Right renal cortex interstitium (tissue), 3 donors: ENCODE measurements at regions not wholly inside any gene's neighbourhood (a gene's known extent, or its start where the extent isn't known, plus 50 kb on each side); places are given as distances from the start of the nearest gene placed in this dataset.

ENCODE experiments used
- DNase-seq, 3 donors: peaks; one replicate each; pipeline ENCODE4 v3.0.0-alpha.2; 2013; ENCODE audit warnings: low read depth in 3 of 3, low spot score in 2 of 3

DNA sequence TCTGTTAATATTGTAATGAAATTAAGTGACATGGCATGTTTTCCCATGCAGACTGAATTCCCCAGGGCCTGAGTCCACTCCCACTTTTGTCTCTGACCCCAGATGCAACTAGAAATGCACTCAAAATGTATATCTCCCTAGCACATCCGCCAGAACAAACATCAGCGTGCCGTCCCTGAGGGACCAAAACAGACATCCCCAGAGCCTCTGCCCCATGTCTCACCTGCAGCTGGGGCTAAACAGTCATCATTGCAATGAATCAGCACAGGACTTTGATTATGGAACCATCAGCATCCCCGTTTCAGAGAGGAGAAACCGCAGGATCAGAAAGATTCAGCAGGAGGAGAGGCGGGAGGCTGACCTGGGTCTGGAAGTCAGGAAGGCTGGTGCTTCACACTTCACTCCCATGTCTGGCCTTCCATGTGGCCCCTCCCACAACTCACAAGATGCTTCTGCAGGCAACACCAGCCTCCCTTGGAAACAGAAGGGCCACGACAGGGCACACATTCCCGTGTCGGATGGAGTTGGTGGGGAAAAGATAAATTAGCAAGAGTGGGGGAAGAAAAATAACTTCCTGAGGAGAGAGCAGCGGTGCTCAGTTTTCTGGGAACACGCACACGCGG lies 130.6 kb upstream of the VSTM2B start:
- no peak for DNase-seq

DNA sequence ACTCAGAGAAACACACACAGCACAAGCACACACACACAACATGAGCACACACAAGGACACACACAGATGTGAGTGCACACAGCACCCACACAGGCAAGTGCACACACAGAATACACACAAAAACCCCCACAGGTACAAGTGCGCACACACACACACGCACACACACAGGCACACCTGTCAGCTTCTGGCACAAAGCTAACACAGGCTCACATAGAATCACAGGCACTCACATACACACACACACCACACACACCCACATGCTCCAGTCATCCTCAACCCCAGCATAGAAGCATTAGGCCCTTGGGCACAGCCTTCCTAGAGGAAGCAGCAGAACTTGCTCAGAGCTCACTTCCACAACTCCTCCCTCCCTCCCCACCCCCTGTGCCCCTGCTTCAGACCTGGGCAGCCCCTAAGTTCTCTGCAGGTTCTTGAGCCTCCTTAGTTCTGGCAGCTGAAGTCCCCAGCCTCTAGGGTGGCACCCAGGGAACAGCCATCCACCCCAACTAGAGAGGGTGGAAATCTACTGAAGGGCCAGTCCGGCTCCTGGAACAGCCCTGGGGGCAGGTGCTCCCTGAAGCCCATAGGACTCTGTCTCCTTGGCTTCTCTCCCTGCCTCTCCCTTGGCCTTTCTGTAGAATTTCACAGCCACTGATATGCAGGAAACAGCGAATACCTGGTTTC lies 129.9 kb upstream of the VSTM2B start:
- no peak for DNase-seq

DNA sequence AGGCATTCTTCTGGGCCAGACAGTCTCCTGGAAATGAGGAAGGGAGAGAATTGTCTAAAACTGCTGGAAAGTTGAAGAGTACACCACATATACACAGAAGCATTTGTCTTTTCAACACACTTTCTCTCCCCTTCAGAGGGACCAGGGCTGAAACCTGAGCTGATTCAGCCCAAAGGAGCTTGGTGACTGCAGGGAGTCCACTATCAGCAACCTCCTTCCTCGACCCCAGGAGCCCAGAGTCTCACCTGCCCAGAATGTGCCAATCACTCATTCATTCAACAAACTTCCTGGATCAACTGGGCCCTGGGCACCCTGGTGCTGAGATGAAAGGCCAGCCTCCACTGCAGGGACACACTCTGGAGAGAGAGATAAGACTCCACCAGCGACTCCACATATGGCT lies 128.9 kb upstream of the VSTM2B start:
- DNase-seq, result no peak

DNA sequence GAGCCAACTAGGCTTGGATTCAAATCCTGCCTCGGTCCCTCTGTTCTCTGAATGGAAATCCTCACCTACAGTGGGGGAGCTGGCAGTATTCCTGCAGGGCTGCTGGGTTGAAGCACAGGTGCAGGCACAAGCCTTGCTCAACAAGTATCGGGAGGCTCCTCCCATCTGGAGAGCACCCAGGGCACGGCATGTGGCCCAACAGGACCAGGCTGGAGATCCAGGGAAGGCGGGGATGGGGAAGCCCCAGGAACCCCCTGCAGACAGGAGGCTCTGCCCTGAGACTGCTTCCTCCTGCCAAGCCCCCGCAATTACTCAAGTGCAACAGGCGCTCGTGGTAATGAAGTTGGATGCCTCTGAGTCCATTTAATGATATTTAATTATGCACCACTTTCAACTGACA lies 128.0 kb upstream of the VSTM2B start:
- DNase-seq, result no peak

DNA sequence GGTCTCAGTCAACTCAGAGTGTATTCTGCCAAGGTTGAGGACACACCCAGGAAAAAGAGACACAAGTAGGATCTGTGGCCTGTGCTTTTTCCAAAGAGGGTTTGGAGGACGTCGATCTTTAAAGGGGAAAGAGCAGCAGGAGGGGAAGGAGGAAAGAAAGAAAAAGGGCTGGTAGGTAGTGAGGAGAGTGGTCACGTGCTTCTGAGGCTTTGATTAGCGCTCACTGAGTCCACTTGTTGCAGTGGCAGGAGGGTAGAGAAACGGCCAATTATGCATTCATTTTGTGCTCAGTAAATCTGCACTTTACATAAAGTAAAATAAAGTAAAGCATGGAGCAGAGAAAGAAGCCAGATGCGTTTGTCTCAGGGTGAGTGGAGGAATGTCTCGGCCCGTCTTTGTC lies 126.0 kb upstream of the VSTM2B start:
- no peak for DNase-seq

DNA sequence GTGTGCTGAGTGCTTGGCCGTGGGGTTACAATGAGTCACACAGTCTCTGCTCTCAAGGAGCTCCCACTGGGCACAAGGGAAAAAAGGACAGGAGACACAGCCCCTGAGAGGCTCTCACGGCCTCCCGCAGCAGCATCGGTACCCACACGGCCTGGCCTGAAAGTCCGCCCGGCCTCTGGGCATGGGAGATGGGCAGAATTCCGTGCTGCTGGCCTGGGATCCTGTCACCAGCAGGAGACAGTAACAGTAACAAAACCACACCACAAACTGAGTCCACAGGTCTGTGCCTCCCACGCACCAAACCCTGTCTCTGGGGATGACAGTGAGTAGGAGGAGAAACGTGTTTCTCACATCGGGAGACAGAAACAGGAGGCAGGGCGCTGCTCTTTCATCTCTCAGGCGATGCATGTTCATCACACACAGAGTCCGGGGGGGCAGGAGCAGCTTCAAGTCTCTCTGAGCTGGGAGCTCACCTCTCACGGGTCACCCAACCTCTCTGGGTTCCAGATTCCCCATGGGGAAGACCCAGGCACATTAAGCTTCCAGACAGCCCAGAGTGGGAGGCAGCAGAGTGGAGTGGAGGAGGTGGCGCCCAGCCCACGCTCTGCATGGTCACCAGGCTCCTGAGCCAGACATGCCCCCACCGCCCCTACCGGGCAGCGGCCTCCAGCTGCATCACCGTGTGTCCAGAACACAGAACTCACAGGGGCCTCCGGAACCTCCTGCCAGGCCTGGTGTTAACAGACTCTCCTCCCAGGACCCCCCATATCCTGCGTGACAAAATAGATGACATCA lies 124.7 kb upstream of the VSTM2B start:
- DNase-seq, result no peak

DNA sequence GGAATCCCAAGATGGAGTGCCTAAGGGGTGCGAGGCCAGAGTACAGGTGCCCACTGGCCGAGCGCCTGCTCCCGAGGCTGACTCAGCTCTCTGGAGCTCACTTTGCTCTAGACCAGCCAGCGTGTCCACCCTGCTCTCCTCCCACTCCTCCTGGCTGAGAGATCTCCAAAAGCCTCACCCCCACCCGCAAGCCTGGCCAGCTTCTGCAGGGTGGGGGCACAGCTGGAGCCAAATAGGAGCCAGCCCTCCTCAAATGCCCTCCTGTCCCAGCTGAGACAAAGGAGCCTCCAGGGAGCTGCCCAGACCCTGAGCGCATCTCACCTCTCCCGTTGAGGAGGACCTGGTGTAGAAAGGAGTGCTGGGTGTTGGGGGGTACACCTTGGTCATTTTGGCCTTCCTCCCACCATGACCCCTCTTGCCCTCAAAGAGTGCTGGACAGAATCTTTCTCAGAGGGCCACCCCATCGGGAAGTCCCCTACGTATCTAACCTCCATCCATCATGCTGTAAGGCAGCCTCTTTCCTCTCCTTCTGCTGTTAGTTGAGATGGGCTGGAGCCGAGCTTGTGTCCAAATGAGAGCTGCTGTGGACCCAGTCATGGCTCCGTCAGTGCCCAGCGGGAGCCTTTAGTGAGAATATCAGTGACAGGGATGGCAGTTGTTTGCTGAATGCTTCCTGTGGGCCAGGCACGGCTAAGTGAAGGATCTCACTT lies 123.9 kb upstream of the VSTM2B start:
- no peak for DNase-seq

DNA sequence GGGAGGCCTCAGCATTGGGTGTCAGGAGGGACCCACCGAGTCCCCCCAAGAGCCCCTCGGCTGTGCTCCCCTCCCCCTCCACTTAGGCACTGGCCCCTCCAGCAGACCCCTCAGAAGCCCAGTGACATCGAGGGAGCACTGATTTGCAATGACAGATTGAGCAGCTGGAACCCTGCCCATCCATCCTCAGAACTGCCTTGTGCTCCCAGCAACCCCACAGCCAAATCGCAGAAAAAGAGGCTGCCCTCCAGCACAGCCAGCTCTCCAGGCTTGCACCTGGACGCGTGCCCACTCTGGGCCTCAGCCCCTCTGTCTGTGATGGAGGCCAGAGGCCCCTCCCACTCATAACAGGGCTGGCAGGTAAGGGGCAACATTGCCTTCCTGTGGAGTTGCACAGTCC lies 123.2 kb upstream of the VSTM2B start:
- DNase-seq, result no peak

DNA sequence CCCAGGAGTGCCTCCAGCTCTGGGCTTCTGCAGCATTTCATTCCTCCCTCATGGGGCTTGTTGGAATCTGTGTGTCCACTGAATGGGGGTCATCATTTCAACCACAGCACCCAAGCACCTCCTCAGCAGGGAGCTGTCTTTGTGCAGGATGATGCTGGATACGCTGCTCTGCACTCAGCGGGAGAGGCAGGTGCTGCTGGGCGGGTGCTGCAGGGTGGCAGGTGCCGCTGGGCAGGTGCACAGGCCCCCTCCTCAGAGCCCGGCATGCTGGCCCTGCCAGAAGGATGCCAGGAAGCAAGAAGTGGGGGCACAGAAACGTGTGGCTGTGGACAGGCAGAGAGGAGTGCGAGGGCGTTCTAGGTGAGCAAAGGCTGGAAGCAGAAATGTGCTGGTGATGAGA lies 121.8 kb upstream of the VSTM2B start:
- no peak for DNase-seq

DNA sequence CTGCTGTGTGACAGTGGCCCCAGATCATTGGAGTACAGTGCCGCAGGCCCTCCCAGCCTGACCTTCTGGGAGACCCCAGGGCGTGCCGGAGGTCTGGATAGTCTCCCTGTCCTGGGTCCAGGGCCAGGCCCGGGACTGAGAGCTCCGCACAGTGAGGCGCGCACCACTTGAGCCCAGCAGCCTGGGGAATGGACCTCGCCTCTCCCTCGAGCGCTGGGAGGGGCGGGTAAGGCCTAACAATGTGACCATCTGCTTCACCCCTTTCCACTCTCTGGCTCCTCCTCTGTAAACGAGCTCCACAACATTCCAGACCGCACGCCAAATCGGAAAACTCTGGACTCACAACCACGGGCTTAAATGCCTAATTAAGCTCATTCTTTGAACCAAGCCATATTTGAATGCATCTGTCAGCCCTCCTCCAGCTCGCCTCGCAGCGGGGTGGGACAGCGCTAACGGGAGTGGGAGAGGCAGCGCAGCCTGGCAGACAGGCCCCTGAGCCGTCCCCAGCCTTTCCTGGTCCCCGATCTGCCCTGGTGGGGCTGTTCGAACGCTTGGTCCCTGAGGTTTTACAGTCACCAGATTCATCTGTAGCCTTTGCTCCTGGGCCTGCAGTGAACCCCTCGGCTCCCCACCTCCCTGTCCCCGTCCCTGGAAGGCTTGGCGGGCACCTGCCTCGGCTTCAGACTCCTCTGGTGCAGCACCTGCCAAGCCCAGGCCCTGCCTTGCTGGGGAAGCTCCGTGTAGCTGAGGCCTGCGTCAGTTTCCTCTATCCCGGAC lies 120.7 kb upstream of the VSTM2B start:
- peak in 2 of 3 donors; percentile 47 to 67 for DNase-seq

DNA sequence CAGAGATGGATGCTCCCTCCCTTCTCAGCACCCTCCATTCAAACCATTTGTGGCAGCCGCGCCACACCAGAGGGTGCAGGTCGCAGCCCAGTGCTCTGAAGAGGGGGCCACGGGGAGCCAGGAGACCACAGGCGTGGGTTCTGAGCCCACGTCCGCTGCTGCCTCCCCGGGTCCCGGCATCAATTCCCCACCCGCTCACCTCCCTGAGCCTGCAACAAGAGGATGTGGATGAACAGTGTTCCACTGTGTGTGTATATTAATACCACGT lies 120.1 kb upstream of the VSTM2B start:
- DNase-seq, result no peak

DNA sequence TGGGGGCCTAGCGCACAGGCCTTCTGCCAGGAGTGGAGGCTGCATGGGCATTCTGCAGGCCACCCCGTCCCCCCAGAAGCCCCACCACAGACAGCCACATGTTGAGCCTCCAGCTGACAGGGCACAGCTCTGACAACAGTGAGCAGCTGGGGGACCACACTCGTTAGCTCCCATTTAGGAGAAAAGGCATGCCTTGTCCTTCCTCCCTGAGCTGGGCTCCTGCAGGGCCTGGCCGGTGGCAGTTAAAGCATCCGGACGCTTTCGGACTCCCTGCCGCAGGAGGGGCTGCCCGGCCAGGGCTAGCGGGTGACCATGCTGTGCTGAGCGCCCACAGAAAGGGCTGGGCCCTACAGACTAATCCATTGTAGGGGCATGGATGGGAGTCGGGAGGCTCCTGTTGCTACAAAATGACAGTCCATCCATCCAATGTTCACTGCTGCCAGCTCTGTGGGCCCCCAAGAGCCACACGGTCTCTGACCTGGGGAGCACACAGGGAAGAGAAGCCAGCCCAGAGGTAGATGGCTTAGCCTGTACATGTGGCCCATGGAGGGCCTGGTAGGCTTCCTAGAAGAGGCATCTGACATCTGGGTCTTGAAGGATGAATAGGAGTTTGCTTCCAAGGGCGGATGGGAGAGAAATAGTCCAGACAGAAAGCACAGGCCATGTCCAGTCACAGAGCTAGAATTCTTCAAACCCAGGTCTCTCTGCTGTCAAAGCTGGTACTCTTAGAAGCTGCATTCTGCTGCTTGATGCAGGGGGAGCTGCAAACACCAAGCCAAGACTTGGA lies 116.5 kb upstream of the VSTM2B start:
- DNase-seq, result no peak

DNA sequence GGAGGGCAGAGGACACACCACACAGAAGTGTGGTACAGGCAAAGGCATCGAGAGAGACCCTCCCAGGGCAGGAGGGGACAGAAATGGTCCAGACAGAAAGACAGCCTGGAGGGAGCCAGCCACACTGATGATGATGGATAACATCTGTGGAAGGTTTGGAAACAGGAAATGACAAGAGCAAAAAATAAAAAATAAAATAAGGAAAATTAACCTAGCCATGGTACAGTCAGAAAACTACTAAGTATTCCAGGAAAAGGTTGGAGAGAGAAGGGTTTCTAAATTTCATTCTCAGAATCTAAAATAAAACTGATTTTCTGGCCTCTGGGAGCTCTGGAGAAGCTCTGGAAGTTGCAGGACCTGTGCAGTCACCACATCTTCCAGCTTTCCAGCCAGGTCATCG lies 115.2 kb upstream of the VSTM2B start:
- no peak for DNase-seq

DNA sequence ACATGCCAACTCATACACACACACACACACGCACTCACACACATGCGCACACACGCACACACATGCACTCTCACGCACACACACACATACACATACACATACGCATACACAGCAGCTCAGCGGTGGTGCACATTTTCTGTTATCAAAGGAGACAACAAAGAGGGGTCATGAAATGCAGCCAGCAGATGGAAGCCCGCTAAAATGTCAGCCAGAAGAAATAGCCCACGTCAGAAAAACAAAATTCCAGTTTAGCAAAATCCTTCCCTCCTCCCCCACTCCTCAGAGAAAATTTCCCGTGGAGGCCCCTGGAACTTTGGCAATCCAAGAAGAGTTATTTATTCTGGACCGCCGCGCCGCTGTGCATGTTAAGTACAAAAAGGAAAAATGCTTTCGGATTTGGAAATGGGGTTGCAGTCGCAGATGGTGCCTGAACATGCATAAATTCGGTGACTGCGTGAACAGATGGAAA lies 114.6 kb upstream of the VSTM2B start:
- DNase-seq, result peak in 2 of 3 donors; percentile 31 to 53

DNA sequence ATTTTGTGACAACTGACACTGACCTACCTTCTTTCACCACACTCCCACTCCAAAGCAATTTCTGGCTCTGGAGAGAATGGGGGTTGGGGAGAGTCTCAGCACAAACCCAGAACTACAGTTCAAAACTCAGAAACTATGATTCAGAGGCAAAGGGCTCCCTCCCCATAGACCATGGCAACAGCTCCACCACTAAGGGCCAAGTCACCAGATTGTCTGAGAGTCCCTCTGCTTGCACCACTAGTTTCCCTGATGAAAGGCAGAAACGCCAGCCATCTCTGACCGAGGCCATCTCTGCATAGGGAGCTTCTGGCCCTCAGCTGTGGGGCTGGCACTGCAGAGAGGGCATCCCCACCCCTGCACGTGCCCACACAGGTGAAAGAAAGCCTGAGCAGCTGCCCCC lies 112.4 kb upstream of the VSTM2B start:
- no peak for DNase-seq

DNA sequence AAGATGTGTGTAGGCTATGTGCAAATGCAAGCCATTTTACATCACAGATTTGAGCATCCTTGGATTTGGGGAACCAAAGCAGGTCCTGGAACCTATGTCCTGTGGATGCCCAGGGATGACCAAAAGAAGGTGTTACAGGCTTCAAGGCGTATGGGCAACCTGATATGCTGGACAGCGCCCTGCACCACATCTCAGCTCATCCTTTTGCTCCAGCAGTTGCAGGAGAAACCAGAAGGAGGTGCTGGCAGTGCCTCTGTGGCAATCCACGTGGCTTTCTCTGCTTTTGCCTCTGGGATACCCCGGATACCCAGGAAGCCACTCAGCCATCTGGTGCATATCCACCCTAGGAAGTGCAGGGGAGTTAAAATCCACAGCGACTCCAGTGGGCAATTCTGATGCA lies 110.3 kb upstream of the VSTM2B start:
- DNase-seq, result no peak

DNA sequence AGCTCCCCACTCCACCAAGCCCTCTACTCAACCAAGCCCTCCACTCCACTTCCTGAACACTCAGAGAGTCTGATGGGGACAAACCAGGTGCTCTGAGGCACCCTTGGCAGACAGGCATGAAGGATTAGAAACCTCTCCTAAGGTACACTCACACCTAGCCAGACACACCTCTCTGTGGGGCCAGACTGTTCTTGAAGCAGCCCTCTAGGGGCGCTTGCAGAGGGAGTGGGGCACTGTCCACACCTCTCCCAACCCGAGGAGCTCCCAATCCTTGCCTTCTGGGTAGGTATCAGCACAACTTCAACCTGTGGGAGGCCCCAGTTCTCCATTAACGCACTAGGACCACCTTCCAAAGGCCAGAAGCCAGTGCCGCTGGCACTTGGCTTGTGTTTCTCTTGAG lies 108.7 kb upstream of the VSTM2B start:
- no peak for DNase-seq

DNA sequence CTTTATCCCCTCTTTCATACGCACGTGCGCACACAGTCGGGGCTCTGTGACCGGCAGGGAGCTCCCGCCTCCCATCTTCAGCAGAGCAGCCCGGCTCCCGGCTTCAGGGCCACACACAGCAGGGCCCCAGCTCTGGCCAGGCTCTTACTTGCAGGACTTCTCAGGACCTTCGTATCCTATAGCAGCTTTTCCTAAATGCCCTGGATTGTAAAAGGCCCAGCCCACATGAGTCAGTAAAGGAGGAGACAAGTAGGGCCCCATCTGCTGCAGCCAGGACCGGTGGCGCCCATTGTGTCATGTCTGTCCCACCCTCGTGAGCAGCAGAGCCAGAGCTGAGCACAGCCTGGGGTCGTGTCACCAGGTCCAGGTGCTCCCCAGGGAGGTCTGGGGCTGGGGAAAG lies 107.6 kb upstream of the VSTM2B start:
- no peak for DNase-seq

DNA sequence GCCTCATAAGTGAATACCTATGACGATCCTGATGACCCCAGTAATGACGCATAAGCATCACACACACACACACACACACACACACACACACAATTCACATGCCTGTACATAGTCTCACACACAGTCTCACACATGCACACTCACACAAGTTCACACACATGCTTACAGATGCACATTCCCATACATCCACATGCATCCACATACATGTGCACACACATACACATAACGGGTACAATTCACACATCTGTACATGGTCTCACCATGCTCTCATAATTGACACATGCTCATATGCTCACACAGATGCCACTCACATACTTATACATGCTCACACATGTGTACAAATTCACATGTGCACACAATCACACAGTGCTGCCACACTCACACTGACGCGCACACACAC lies 105.7 kb upstream of the VSTM2B start:
- DNase-seq, result no peak
